BJ (cell line): ENCODE measurements at regions not wholly inside any gene's neighbourhood (a gene's known extent, or its start where the extent isn't known, plus 50 kb on each side); places are given as distances from the start of the nearest gene placed in this dataset.

Source experiments
- CTCF ChIA-PET: fragments of 350-600 bp; formaldehyde crosslinking; extraction: SDS; loops from one replicate; lab custom pipeline; 2021; ENCODE audit warnings: antibody characterized with exemption, inconsistent platforms; lab: Yijun Ruan, JAX
- POLR2A ChIA-PET: fragments of 300-600 bp; sonication (Branson Sonifier 250); formaldehyde crosslinking; extraction: SDS; loops from one replicate; lab custom pipeline; 2021; ENCODE audit warnings: antibody characterized with exemption; lab: Charles Lee
- DNase-seq: peaks from one replicate; pipeline ENCODE4 v3.0.0-alpha.2; 2011; ENCODE audit warnings: low read depth
- H3K27me3 ChIP-seq: 2 replicates; pipeline ENCODE4 v1.6.0; 2011; ENCODE audit warnings: low read length; ENCODE audit not compliant: control insufficient read depth, insufficient read depth
- H3K36me3 ChIP-seq: 2 replicates; pipeline ENCODE4 v1.5.1; 2011; ENCODE audit warnings: low read length; ENCODE audit not compliant: control insufficient read depth, insufficient read depth
- H3K4me3 ChIP-seq: 2 replicates; pipeline ENCODE4 v1.5.1; 2011; ENCODE audit warnings: low read depth, mild to moderate bottlenecking, control low read depth, low read length
- TF ChIP-seq, protein P1 (sequence below): IDR thresholded peaks from 2 replicates; pipeline ENCODE4 v1.5.1; 2011; ENCODE audit warnings: low read depth, mild to moderate bottlenecking, control low read depth, inconsistent platforms, low read length, moderate library complexity; ENCODE audit not compliant: insufficient read depth

GRCh38 chr21:27157097-27157496 lies 190.2 kb upstream of the ADAMTS5 start:
- TF ChIP-seq, protein P1, sequence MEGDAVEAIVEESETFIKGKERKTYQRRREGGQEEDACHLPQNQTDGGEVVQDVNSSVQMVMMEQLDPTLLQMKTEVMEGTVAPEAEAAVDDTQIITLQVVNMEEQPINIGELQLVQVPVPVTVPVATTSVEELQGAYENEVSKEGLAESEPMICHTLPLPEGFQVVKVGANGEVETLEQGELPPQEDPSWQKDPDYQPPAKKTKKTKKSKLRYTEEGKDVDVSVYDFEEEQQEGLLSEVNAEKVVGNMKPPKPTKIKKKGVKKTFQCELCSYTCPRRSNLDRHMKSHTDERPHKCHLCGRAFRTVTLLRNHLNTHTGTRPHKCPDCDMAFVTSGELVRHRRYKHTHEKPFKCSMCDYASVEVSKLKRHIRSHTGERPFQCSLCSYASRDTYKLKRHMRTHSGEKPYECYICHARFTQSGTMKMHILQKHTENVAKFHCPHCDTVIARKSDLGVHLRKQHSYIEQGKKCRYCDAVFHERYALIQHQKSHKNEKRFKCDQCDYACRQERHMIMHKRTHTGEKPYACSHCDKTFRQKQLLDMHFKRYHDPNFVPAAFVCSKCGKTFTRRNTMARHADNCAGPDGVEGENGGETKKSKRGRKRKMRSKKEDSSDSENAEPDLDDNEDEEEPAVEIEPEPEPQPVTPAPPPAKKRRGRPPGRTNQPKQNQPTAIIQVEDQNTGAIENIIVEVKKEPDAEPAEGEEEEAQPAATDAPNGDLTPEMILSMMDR, result no peak
- H3K27me3 ChIP-seq, result peaks cover 2% of the 10 kb centered on the region; the same call in 1 of the 2 replicates
- H3K36me3 ChIP-seq, result no peaks in the 10 kb centered on the region
- CTCF ChIA-PET, result no interaction called here
- no peak overlapping the region for H3K4me3 ChIP-seq
- no peak for DNase-seq
- POLR2A ChIA-PET, result no interaction called here

- TF ChIP-seq, protein P1, result no peak
- Histone ChIP-seq H3K4me3 (no peak overlapping the region), H3K27me3 (peaks cover 2% of the 10 kb centered on the region; the same call in 1 of the 2 replicates), H3K36me3 (no peaks in the 10 kb centered on the region)
- CTCF ChIA-PET, result no interaction called here
- no peak for DNase-seq
- POLR2A ChIA-PET, result no interaction called here
These were observed 189.8 kb upstream of the ADAMTS5 start for GRCh38 chr21:27156666-27157065.

GRCh38 chr21:27155130-27155500 lies 188.2 kb upstream of the ADAMTS5 start:
- DNase-seq, result no peak
- peaks cover 2% of the 10 kb centered on the region; the same call in 1 of the 2 replicates for H3K27me3 ChIP-seq
- no peak overlapping the region for H3K4me3 ChIP-seq
- CTCF ChIA-PET, result interaction anchor here (0.6 kb wide), 2 partner anchors 14 to 81 kb away, joined by 3 to 6 read pairs; no protein-coding TSS in a partner anchor
- TF ChIP-seq, protein P1, result no peak
- POLR2A ChIA-PET, result no interaction called here
- no peaks in the 10 kb centered on the region for H3K36me3 ChIP-seq

- TF ChIP-seq, protein P1, result no peak
- Histone ChIP-seq H3K27me3 (peaks cover 2% of the 10 kb centered on the region; the same call in 1 of the 2 replicates), H3K36me3 (no peaks in the 10 kb centered on the region), H3K4me3 (no peak overlapping the region)
- DNase-seq, result no peak
- ChIA-PET CTCF (no interaction called here), POLR2A (no interaction called here)
These were observed 187.7 kb upstream of the ADAMTS5 start for GRCh38 chr21:27154451-27155129.

- ChIA-PET POLR2A (no interaction called here), CTCF (no interaction called here)
- no peaks in the 10 kb centered on the region for H3K36me3 ChIP-seq
- peaks cover 2% of the 10 kb centered on the region; the same call in 1 of the 2 replicates for H3K27me3 ChIP-seq
- TF ChIP-seq, protein P1, result no peak
- H3K4me3 ChIP-seq, result no peak overlapping the region
- no peak for DNase-seq
These were observed 186.1 kb upstream of the ADAMTS5 start for GRCh38 chr21:27152996-27153395.
